Lung (tissue), 11 donors: ENCODE measurements at regions not wholly inside any gene's neighbourhood (a gene's known extent, or its start where the extent isn't known, plus 50 kb on each side); places are given as distances from the start of the nearest gene placed in this dataset.

ENCODE experiments used
- ATAC-seq: fragments of 200-7000 bp; cut with Tn5 transposase; one replicate; pipeline ENCODE4 v1.9.1; 2020; ENCODE audit warnings: moderate number of reproducible peaks; ENCODE audit not compliant: insufficient read depth, low FRiP score
- DNase-seq, 3 donors: peaks; one replicate each; pipeline ENCODE4 v3.0.0-alpha.2; 2013 to 2017
- H3K27ac ChIP-seq, 2 donors: one replicate each; pipeline ENCODE4 v1.5.1; 2013; ENCODE audit warnings: mild to moderate bottlenecking in 2 of 2, moderate library complexity in 2 of 2, control low read depth in 1 of 2, inconsistent platforms in 1 of 2, low read depth in 1 of 2, low read length in 1 of 2
- H3K27me3 ChIP-seq, 3 donors: one replicate each; pipeline ENCODE4 v1.5.1; 2013; ENCODE audit warnings: low read length in 2 of 3; ENCODE audit not compliant: control insufficient read depth in 3 of 3, insufficient read depth in 3 of 3
- H3K36me3 ChIP-seq, 4 donors: one replicate each; pipeline ENCODE4 v1.5.1; 2013; ENCODE audit warnings: low read length in 4 of 4, mild to moderate bottlenecking in 1 of 4, moderate library complexity in 1 of 4; ENCODE audit not compliant: control insufficient read depth in 4 of 4, insufficient read depth in 4 of 4
- H3K4me1 ChIP-seq, 5 donors: one replicate each; pipeline ENCODE4 v1.5.1; 2013; ENCODE audit warnings: low read length in 5 of 5, mild to moderate bottlenecking in 2 of 5, moderate library complexity in 1 of 5; ENCODE audit not compliant: control insufficient read depth in 5 of 5, insufficient read depth in 5 of 5
- H3K4me3 ChIP-seq: one replicate; pipeline ENCODE4 v1.5.1; 2013; ENCODE audit warnings: mild to moderate bottlenecking, control low read depth, moderate library complexity
- H3K9ac ChIP-seq, 2 donors: one replicate each; pipeline ENCODE4 v1.5.1; 2013; ENCODE audit warnings: low read length in 2 of 2, control low read depth in 1 of 2; ENCODE audit not compliant: insufficient read depth in 1 of 2
- H3K9me3 ChIP-seq, 4 donors: one replicate each; pipeline ENCODE4 v1.5.1; 2013; ENCODE audit warnings: low read length in 3 of 4, mild to moderate bottlenecking in 1 of 4, moderate library complexity in 1 of 4; ENCODE audit not compliant: control insufficient read depth in 4 of 4, insufficient read depth in 3 of 4
- WGBS, 2 donors: extraction: QIAGEN DNeasy Blood & Tissue Kit; methylation state at CpG; one replicate each; pipeline ENCODE4 v1.1.7; 2013; 5-methylcytosine and 5-hydroxymethylcytosine counted together
- TF ChIP-seq, protein P1 (sequence below): IDR thresholded peaks from 2 replicates; pipeline ENCODE4 v1.5.1; 2012; ENCODE audit warnings: mild to moderate bottlenecking; ENCODE audit errors: control extremely low read depth, extremely low read depth
- donor health status: control.
- donor health status: control.
- donor health status: Bipolar disorder and iron deficiency.
- donor health status: healthy.
- donor health status: DM: yes; HTN: yes; CAD: no.

DNA sequence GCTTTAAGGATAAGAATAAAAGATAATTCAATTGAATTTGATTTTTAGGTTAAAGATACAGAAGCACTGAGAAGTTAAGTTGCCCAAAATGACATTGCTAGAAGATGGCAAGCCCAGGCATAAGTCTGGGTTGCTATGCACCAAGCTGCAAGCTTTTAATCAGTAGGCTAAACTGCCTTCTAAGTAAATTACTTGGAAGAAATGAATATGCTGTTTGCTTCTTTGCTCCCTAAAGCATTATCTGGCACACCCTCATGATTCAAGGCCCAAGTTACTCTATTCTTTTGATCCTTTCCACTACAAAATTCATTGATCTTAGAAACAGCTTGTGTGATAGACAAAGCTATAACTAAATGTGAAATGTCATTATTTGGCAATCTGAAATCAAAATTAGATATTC is 1991.1 kb downstream of the ARAP2 start:
- Histone ChIP-seq H3K36me3 (no peaks in the 10 kb centered on the region), H3K4me1 (no peaks in the 10 kb centered on the region), H3K9me3 (no peaks in the 10 kb centered on the region), H3K4me3 (no peak overlapping the region), H3K27ac (no peak overlapping the region), H3K27me3 (no peaks in the 10 kb centered on the region), H3K9ac (no peak overlapping the region)
- ATAC-seq (no peak), DNase-seq (no peak)
- TF ChIP-seq, protein P1, sequence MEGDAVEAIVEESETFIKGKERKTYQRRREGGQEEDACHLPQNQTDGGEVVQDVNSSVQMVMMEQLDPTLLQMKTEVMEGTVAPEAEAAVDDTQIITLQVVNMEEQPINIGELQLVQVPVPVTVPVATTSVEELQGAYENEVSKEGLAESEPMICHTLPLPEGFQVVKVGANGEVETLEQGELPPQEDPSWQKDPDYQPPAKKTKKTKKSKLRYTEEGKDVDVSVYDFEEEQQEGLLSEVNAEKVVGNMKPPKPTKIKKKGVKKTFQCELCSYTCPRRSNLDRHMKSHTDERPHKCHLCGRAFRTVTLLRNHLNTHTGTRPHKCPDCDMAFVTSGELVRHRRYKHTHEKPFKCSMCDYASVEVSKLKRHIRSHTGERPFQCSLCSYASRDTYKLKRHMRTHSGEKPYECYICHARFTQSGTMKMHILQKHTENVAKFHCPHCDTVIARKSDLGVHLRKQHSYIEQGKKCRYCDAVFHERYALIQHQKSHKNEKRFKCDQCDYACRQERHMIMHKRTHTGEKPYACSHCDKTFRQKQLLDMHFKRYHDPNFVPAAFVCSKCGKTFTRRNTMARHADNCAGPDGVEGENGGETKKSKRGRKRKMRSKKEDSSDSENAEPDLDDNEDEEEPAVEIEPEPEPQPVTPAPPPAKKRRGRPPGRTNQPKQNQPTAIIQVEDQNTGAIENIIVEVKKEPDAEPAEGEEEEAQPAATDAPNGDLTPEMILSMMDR: no peak

DNA sequence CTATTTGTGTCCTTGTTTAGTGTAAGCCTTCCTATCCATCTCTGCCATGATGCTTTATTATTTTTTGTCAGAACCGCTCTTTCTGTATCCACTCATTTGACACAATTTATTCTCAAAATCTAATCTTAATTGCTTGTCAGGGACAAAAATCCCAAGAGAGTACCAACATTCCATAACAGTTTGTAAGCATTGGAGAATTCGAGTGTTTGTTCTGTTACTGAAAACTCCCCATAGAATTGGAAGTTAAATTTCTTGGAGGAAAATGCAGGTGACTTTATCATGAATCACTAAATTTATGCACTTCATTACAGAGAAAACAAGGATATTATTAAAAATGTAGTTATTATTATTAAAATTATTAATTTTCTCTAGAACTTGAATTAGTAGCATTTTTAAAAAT is 1986.1 kb downstream of the ARAP2 start:
- Histone ChIP-seq H3K4me3 (no peak overlapping the region), H3K27me3 (no peaks in the 10 kb centered on the region), H3K27ac (no peak overlapping the region), H3K36me3 (no peaks in the 10 kb centered on the region), H3K9ac (no peak overlapping the region), H3K9me3 (peaks cover 0 to 2% (median 0%) of the 10 kb centered on the region in 4 donors), H3K4me1 (no peaks in the 10 kb centered on the region)
- TF ChIP-seq, protein P1: no peak
- ATAC-seq (no peak), DNase-seq (no peak)
- WGBS, 2 donors: 60 to 84% methylated on average over 2 of the region's 2 CpGs

DNA sequence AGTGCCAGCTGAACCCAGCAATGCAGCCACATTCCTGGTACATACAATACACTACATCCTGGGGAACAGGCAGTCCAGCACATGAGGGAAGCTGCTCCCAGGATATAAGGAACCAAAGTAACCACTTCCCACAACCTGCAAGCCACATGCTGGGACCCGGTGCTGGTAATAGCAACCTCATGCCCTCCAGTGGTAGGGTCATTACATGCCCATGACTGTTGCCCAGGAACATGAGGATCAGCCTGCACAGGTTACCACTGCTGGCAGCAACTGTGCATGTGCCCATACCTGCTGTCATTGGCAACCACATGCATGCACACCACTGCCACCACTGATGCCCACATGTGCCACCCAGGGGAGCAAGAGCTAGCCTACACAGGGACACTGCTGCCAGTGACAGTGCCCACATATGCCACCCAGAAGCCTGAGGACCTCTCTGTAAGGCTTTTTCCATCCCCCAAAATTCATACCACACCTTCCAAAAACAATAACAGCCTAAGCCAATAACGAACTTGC is 1982.5 kb downstream of the ARAP2 start:
- peaks cover 0 to 2% (median 0%) of the 10 kb centered on the region in 4 donors for H3K9me3 ChIP-seq
- no peak overlapping the region for H3K27ac ChIP-seq
- TF ChIP-seq, protein P1: no peak
- 69 to 78% methylated on average over 2 of the region's 2 CpGs for WGBS, 2 donors
- H3K9ac ChIP-seq: no peak overlapping the region
- H3K27me3 ChIP-seq: no peaks in the 10 kb centered on the region
- ATAC-seq (no peak), DNase-seq (no peak)
- no peak overlapping the region for H3K4me3 ChIP-seq
- no peaks in the 10 kb centered on the region for H3K36me3 ChIP-seq
- H3K4me1 ChIP-seq: no peaks in the 10 kb centered on the region

DNA sequence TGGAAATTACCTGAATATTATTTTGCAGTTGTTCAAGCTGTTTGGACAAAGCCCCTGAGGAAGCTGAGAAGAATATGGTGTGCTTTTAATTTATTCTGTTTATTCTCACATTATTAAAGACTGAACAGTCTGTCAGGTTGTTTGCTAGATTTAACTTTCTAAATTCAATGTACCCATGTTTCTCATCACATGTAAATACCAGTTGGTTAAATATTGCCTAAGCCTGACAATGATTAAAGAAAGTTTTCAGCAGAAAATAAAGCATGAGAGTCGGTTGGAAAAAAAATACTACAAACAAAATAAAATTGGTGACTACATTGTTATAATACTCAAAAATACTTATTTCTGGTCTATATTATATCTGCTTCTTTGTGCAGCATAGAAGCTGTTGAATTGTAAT is 1974.7 kb downstream of the ARAP2 start:
- Histone ChIP-seq H3K9ac (no peak overlapping the region), H3K4me3 (no peak overlapping the region), H3K9me3 (no peaks in the 10 kb centered on the region), H3K4me1 (no peaks in the 10 kb centered on the region), H3K27me3 (no peaks in the 10 kb centered on the region), H3K36me3 (no peaks in the 10 kb centered on the region), H3K27ac (no peak overlapping the region)
- DNase-seq (no peak), ATAC-seq (no peak)
- TF ChIP-seq, protein P1: no peak
- WGBS, 2 donors: 72 to 92% methylated on average over 1 of the region's 1 CpG
